MCF 10A (cell line): ENCODE measurements at regions not wholly inside any gene's neighbourhood (a gene's known extent, or its start where the extent isn't known, plus 50 kb on each side); places are given as distances from the start of the nearest gene placed in this dataset.
A peak's percentile ranks its signal among the peaks of the same experiment; 100 is the strongest.

ENCODE experiments used
- BruUV-seq: library from RNA; stranded (reverse); fragments of 400-500 nt; replicated peaks from 2 replicates; lab custom pipeline; 2021; lab: Mats Ljungman, UMichigan
- CTCF ChIA-PET: fragments of 300-600 bp; sonication (Branson Sonifier 250); formaldehyde crosslinking; extraction: SDS; loops from one replicate; lab custom pipeline; 2021; ENCODE audit warnings: antibody characterized with exemption, inconsistent platforms; lab: Yijun Ruan, JAX
- POLR2A ChIA-PET: fragments of 300-600, 350-650 bp; sonication (Branson Sonifier 250); formaldehyde crosslinking; extraction: SDS; loops from one replicate; lab custom pipeline; 2020; ENCODE audit warnings: antibody characterized with exemption, inconsistent platforms; lab: Yijun Ruan, JAX
- DNase-seq: peaks from one replicate; pipeline ENCODE4 v3.0.0-alpha.2; 2018; ENCODE audit not compliant: unreplicated experiment
- H3K27ac Mint-ChIP-seq: one replicate; pipeline ENCODE4 v1.8.0; 2022; ENCODE audit warnings: mild to moderate bottlenecking, low read depth, mixed read lengths; ENCODE audit not compliant: unreplicated experiment
- H3K27me3 Mint-ChIP-seq: one replicate; pipeline ENCODE4 v1.8.0; 2022; ENCODE audit warnings: mixed read lengths; ENCODE audit not compliant: insufficient read depth, unreplicated experiment
- H3K36me3 Mint-ChIP-seq: one replicate; pipeline ENCODE4 v1.8.0; 2022; ENCODE audit warnings: mild to moderate bottlenecking, moderate library complexity, mixed read lengths; ENCODE audit not compliant: insufficient read depth, unreplicated experiment
- H3K4me1 Mint-ChIP-seq: one replicate; pipeline ENCODE4 v1.8.0; 2022; ENCODE audit warnings: mixed read lengths; ENCODE audit not compliant: insufficient read depth, unreplicated experiment
- H3K4me3 Mint-ChIP-seq: one replicate; pipeline ENCODE4 v1.8.0; 2022; ENCODE audit warnings: mild to moderate bottlenecking, moderate library complexity, mixed read lengths; ENCODE audit not compliant: unreplicated experiment
- H3K9me3 Mint-ChIP-seq: one replicate; pipeline ENCODE4 v1.8.0; 2022; ENCODE audit warnings: mixed read lengths; ENCODE audit not compliant: unreplicated experiment
- intact Hi-C: fragments of 100-400 bp; cut with micrococcal nuclease; formaldehyde crosslinking; loops from 2 replicates; pipeline ENCODE4 v1.14.1; 2022
- TF ChIP-seq, protein P1 (sequence below): fragments of 200-600 bp; IDR thresholded peaks from one replicate; pipeline ENCODE4 v1.8.0; 2022; ENCODE audit warnings: antibody characterized with exemption, mild to moderate bottlenecking; ENCODE audit not compliant: unreplicated experiment

DNA sequence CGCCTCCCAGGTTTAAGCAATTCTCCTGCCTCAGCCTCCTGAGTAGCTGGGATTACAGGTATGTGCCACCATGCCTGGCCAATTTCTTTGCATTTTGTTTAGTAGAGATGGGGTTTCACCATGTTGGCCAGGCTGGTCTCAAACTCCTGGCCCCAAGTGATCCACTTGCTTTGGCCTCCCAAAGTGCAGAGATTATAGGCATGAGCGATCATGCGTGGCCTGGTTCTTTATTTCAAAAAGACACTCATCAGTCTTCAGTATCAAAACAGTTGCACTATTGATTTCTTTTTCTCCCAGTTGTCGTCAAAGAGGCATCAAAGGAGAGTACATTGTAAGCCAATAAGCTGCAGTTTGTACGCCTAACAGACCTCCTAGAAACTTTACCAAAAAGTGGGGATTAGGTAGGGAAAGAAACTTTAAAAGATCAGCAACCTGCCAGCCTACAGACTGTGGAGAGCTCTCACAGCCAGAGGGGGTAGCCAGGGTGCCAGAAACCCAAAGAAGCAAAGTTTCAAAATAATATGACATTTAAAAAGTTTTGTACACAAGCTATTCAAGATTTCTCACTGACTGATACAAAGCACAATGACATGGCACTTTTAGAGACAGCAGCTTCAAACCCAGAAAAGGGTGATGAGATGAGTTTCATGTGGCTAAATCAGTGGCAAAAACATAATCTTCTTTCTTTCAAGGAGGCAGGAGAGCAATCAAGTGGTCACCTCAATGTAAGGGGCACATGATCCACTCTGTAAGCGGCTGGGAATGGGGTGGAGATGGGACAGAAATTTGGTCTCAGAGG, 83.0 kb upstream of the RALY start:
- H3K9me3 Mint-ChIP-seq = no peaks in the 10 kb centered on the region
- ChIA-PET POLR2A (interaction anchor here (0.6 to 0.8 kb wide), 2 partner anchors 98 to 1067 kb away, joined by 3 read pairs; no protein-coding TSS in a partner anchor), CTCF (interaction anchor here (0.5 to 1.0 kb wide), 3 partner anchors 23 to 34 kb away, joined by 3 read pairs; no protein-coding TSS in a partner anchor)
- TF ChIP-seq, protein P1, sequence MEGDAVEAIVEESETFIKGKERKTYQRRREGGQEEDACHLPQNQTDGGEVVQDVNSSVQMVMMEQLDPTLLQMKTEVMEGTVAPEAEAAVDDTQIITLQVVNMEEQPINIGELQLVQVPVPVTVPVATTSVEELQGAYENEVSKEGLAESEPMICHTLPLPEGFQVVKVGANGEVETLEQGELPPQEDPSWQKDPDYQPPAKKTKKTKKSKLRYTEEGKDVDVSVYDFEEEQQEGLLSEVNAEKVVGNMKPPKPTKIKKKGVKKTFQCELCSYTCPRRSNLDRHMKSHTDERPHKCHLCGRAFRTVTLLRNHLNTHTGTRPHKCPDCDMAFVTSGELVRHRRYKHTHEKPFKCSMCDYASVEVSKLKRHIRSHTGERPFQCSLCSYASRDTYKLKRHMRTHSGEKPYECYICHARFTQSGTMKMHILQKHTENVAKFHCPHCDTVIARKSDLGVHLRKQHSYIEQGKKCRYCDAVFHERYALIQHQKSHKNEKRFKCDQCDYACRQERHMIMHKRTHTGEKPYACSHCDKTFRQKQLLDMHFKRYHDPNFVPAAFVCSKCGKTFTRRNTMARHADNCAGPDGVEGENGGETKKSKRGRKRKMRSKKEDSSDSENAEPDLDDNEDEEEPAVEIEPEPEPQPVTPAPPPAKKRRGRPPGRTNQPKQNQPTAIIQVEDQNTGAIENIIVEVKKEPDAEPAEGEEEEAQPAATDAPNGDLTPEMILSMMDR = no peak
- no peak overlapping the region for H3K4me3 Mint-ChIP-seq
- intact Hi-C loops = no loop called here
- no peak for DNase-seq
- BruUV-seq = no TSS peak
- H3K36me3 Mint-ChIP-seq = no peaks in the 10 kb centered on the region
- H3K4me1 Mint-ChIP-seq = peaks cover 6% of the 10 kb centered on the region
- peaks cover 22% of the 10 kb centered on the region for H3K27me3 Mint-ChIP-seq
- H3K27ac Mint-ChIP-seq = no peak overlapping the region

DNA sequence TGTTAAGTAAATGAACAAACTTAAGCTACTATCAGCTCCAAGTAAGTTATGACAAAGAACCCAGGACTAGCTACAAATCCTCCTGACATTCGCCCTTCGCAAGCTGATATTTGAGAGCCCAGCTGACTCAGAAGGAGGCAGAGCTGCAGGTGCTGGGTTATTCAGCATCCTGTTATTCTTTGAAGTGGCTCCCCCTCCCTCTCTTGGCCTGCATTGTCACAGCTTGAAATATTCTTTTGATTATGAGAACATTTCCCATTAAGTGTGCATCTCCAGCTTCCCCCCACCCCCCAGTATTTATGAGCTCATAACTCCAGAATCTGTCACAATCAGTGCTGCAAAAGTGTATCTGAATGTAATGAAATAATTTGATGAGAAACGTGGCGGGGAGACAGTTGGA, 78.8 kb upstream of the RALY start:
- TF ChIP-seq, protein P1 = no peak
- POLR2A ChIA-PET = interaction anchor here (1.2 to 1.4 kb wide), 2 partner anchors 78 to 80 kb away, joined by 4 to 5 read pairs; partner anchors contain the start of gene RALY
- intact Hi-C loops = loop anchor here (5.0 kb wide), 2 partner anchors 152 to 212 kb away; no protein-coding TSS in a partner anchor

DNA sequence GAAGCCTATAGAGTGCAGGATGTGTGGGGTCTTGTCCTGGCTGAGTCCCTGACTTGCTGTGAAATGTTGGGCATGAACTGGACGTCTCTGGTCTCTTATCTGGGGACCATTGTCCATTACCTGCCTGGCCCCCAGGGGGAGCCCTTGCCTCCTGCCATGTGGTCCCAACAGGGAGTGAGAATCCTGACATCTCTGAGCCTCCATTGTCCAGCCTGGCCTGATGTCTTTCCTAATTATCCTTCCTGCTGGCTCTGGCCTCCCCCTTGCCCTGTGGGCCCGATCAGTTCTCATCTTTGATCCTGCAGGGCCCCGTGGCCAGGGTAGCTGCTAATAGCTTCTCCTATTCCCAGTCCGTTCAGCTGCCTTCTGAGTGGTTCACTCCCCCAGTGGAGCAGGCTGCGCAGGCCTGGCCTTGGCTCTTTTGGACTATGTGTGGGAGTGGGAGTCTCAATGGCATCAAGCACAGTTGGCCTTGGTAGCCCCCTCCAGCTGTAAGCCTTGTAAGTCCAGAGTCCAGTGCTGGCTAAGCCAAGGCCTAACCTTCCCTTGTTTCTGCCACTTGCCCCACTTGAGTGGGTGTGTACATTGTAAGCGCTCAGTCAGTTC, 77.9 kb upstream of the RALY start:
- Mint-ChIP-seq H3K4me1 (no peaks in the 10 kb centered on the region), H3K27ac (no peak overlapping the region), H3K9me3 (no peaks in the 10 kb centered on the region), H3K4me3 (no peak overlapping the region), H3K36me3 (no peaks in the 10 kb centered on the region), H3K27me3 (peaks cover 32% of the 10 kb centered on the region)
- BruUV-seq = no TSS peak
- DNase-seq = peak; percentile 47
- ChIA-PET POLR2A (interaction anchor here (1.1 to 1.2 kb wide), 2 partner anchors 79 to 80 kb away, joined by 3 to 5 read pairs; no protein-coding TSS in a partner anchor), CTCF (interaction anchor here (0.5 to 1.8 kb wide), 11 partner anchors 10 to 475 kb away, joined by 3 to 6 read pairs (median 4); no protein-coding TSS in a partner anchor)
- intact Hi-C loops = loop anchor here (5.0 kb wide), 2 partner anchors 151 to 211 kb away; no protein-coding TSS in a partner anchor
- TF ChIP-seq, protein P1 = peak; percentile 50

More for the DNA sequence above, 78.8 kb upstream of the RALY start:
- Mint-ChIP-seq H3K4me1 (no peaks in the 10 kb centered on the region), H3K4me3 (no peak overlapping the region), H3K27me3 (peaks cover 23% of the 10 kb centered on the region), H3K36me3 (no peaks in the 10 kb centered on the region), H3K27ac (no peak overlapping the region), H3K9me3 (no peaks in the 10 kb centered on the region)
- BruUV-seq = no TSS peak
- peak; percentile 48 for DNase-seq
- CTCF ChIA-PET = interaction anchor here (0.6 to 1.8 kb wide), 15 partner anchors 9 to 786 kb away, joined by 3 to 6 read pairs (median 4); no protein-coding TSS in a partner anchor
